GM18868 (cell line): ENCODE measurements at regions not wholly inside any gene's neighbourhood (a gene's known extent, or its start where the extent isn't known, plus 50 kb on each side); places are given as distances from the start of the nearest gene placed in this dataset.

ENCODE experiments used
- ATAC-seq: cut with Tn5 transposase; IDR thresholded peaks from one replicate; pipeline ENCODE4 v1.9.1; 2021; ENCODE audit warnings: mild to moderate bottlenecking, moderate library complexity; ENCODE audit not compliant: unreplicated experiment

GRCh38 chr5:167243463-167243862, 1048.0 kb upstream of the WWC1 start:
- ATAC-seq = no peak

GRCh38 chr5:167244583-167244982, 1046.9 kb upstream of the WWC1 start:
- ATAC-seq = no peak

- ATAC-seq = no peak
Measured at GRCh38 chr5:167245868-167246267, 1045.6 kb upstream of the WWC1 start.

- no peak for ATAC-seq
Measured at GRCh38 chr5:167247816-167248215, 1043.6 kb upstream of the WWC1 start.

GRCh38 chr5:167248257-167248656, 1043.2 kb upstream of the WWC1 start:
- no peak for ATAC-seq

DNA sequence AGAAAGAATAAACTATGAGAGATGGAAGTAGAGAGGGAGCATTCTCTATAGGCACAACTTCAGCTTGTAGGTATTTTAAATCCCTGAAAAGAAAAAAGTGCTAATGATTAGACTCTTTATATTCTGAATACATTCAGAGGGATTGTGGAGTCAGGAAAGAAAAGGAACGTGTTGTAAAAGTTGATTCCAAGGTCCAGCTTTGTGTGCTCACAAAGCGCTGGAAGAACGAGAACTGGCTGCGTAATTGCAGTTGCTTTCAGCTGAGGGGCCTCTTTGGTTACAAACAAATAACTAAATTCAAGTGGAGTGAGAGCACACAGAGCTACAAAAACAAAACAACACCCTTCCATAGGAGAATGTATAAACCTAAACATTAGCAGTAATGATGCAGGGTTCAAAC, 1040.4 kb upstream of the WWC1 start:
- ATAC-seq = no peak

- ATAC-seq = no peak
Measured at GRCh38 chr5:167254132-167254531, 1037.3 kb upstream of the WWC1 start.

- no peak for ATAC-seq
Measured at GRCh38 chr5:167255926-167256325, 1035.5 kb upstream of the WWC1 start.

- no peak for ATAC-seq
Measured at GRCh38 chr5:167259806-167260205, 1031.6 kb upstream of the WWC1 start.

GRCh38 chr5:167261309-167262100, 1029.9 kb upstream of the WWC1 start:
- peak; percentile 84 for ATAC-seq

DNA sequence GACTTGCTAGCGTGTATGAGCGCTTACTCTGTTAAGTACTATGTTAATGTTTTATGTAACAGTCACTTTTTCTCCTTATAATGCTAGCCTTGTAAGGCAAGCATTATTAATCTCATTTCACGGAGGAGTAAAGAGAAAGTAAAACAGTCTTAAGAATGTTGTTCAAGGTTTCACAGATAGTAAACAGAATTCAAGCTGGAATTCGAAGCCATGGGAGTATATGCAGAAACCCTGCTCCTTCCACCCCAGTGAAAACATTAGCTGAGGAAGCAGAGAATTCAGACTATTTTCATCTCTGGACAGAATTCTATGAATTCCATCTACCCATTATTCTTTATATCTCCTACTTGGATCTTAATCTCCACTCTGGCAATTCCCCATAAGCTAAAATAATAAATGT, 1028.3 kb upstream of the WWC1 start:
- no peak for ATAC-seq

GRCh38 chr5:167264348-167264747, 1027.1 kb upstream of the WWC1 start:
- no peak for ATAC-seq

- no peak for ATAC-seq
Measured at GRCh38 chr5:167268337-167268736, 1023.1 kb upstream of the WWC1 start.

DNA sequence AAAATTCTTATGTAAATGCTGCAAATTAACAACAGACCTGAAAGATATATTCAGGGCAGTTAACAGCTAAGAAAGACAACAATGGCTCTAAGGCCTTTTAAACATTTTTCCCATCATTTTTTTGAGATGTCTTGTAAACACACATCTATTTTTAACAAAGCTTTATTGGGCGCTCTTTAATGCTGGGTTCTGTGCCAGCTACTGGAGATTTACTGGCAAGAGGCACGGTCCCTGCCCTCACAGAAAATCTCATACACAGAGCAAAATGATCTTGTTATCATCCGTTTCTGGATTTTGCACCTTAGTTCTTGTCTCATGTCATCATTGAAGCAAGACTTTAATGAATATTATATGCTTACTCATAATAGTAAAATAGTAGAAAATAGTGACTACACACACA, 1022.3 kb upstream of the WWC1 start:
- no peak for ATAC-seq

- no peak for ATAC-seq
Measured at GRCh38 chr5:167271081-167271480, 1020.4 kb upstream of the WWC1 start.

- ATAC-seq = no peak
Measured at GRCh38 chr5:167271511-167271910, 1019.9 kb upstream of the WWC1 start.

DNA sequence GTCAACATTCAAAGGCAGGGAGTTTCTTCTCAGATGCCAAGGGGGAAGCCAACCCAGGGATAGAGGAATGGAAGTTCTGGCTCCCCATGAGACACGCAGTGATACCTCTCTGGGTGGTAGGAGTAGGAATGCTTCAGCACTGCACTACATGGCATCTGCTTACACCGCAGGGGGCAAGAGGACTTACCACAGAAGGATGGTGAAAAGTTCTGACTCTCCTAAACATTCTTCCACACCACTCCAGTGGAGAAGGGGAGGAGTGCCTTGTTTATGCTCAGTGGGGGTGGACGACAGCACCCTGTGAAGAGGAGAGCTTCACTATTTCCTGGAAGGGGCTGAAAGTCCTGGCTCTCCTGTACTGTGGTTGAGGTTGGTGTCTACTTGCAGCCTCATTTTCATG, 1011.3 kb upstream of the WWC1 start:
- no peak for ATAC-seq

GRCh38 chr5:167281925-167282324, 1009.5 kb upstream of the WWC1 start:
- no peak for ATAC-seq

- no peak for ATAC-seq
Measured at GRCh38 chr5:167283691-167284090, 1007.8 kb upstream of the WWC1 start.

GRCh38 chr5:167284222-167284890, 1007.1 kb upstream of the WWC1 start:
- ATAC-seq = no peak

- ATAC-seq = no peak
Measured at GRCh38 chr5:167285591-167285990, 1005.9 kb upstream of the WWC1 start.

DNA sequence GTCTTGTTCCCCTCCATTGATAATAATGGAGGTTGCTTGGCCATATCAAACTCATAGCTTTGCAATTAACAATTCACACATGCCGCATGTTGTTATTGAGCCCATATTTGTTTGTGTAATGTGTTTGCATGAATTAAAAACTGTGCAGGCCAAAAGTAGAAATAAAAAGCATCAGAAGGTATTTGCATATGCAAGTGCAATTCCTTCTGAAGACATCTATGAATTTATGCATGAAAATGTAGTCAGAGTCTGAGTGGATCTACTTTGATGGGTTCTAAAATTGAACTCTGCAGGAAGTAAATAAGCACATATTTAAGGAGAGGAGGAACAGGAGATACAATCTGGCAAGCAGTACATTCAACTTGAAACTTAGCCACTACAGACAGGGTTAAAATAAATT, 1004.6 kb upstream of the WWC1 start:
- no peak for ATAC-seq

GRCh38 chr5:167290478-167290877, 1001.0 kb upstream of the WWC1 start:
- no peak for ATAC-seq
